ENCODE measurements at regions not wholly inside any gene's neighbourhood (a gene's known extent, or its start where the extent isn't known, plus 50 kb on each side); places are given as distances from the start of the nearest gene placed in this dataset.
"Not testable (repeated sequence)": the region's sequence is repeated elsewhere in the genome, so short reads cannot be mapped to it uniquely, and the experiment has no call there.

DNA sequence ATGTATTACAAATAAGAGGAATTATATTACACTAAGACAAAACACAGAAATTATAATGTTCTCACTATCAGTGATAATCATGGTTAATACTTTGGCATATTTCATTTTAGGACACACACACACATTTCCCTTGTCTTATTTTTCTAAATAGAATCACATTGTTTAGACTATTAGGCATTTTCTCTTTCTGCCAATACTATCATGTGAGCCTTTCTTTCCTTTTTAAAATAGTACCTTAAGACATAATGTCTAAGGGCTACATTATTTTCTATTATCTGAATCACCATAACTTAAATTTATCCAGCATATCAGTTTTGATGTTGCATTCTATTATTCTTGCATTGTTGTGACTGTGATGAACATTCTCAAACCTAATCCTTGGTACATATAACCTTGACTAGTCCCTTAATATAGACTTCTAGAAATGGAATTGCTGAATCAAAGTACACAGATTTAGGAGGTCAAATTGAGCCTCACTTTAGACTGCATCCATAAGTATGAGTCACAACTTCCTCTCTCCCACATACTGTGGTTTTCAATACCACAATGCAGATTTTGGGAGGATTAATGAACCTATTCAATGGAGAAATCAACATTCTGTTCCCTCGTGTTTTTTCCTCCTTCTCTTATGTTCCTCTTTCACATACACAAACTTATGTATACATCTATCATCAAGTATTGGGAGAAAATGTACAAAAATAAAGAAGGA, 212.6 kb downstream of the MOXD1 start:
- no peaks in the 10 kb centered on the region for H3K36me3 ChIP-seq
- peaks cover 3 to 56% (median 6%) of the 10 kb centered on the region in 3 donors for H3K4me1 ChIP-seq
- no peak for ATAC-seq
- WGBS, 2 donors (ENCODE audit: low coverage in 1 of 2): 17 to 44% methylated on average over 1 of the region's 1 CpG
- peak overlapping the region in 3 of 4 donors; percentile 14 to 34 (median 22) for H3K27ac ChIP-seq
- TF ChIP-seq POLR2A (IDR thresholded peaks at IDR 0.05): no peak
- TF ChIP-seq, protein P1, sequence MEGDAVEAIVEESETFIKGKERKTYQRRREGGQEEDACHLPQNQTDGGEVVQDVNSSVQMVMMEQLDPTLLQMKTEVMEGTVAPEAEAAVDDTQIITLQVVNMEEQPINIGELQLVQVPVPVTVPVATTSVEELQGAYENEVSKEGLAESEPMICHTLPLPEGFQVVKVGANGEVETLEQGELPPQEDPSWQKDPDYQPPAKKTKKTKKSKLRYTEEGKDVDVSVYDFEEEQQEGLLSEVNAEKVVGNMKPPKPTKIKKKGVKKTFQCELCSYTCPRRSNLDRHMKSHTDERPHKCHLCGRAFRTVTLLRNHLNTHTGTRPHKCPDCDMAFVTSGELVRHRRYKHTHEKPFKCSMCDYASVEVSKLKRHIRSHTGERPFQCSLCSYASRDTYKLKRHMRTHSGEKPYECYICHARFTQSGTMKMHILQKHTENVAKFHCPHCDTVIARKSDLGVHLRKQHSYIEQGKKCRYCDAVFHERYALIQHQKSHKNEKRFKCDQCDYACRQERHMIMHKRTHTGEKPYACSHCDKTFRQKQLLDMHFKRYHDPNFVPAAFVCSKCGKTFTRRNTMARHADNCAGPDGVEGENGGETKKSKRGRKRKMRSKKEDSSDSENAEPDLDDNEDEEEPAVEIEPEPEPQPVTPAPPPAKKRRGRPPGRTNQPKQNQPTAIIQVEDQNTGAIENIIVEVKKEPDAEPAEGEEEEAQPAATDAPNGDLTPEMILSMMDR (IDR thresholded peaks at IDR 0.05): no peak
- TF ChIP-seq POLR2AphosphoS5 (IDR thresholded peaks at IDR 0.05): no peak
- no peak for TF ChIP-seq EP300 (IDR thresholded peaks at IDR 0.05)
- no peak overlapping the region for H3K4me3 ChIP-seq
- H3K9me3 ChIP-seq: no peaks in the 10 kb centered on the region
- H3K27me3 ChIP-seq: no peaks in the 10 kb centered on the region

DNA sequence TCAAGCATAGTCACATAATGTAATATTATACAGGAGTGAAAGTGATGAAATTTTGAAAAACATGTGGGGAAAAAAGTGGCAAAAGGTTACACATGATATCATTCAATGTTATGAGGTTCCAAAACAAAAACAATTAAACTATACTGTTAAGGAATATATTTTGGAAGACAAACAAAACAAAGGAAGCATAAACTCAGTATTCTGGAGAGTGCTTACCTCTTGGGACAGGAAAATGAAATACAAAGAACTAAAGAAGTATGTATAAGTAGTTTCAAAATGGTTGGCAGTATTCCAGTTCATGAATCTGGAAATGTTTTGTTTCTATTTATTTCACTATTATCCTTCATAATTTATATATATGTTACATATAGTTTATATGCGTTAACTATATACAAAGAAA, 213.5 kb downstream of the MOXD1 start:
- no peak for ATAC-seq
- H3K4me1 ChIP-seq: peaks cover 3 to 47% (median 6%) of the 10 kb centered on the region in 3 donors
- TF ChIP-seq EP300 (IDR thresholded peaks at IDR 0.05) (no peak), POLR2A (IDR thresholded peaks at IDR 0.05) (no peak), POLR2AphosphoS5 (IDR thresholded peaks at IDR 0.05) (no peak)
- TF ChIP-seq, protein P1 (IDR thresholded peaks at IDR 0.05): no peak
- H3K9me3 ChIP-seq: no peaks in the 10 kb centered on the region
- no peak overlapping the region for H3K4me3 ChIP-seq
- H3K27me3 ChIP-seq: no peaks in the 10 kb centered on the region
- WGBS, 2 donors (ENCODE audit: low coverage in 1 of 2): 100% methylated on average over 1 of the region's 1 CpG
- no peak overlapping the region for H3K27ac ChIP-seq
- H3K36me3 ChIP-seq: no peaks in the 10 kb centered on the region

DNA sequence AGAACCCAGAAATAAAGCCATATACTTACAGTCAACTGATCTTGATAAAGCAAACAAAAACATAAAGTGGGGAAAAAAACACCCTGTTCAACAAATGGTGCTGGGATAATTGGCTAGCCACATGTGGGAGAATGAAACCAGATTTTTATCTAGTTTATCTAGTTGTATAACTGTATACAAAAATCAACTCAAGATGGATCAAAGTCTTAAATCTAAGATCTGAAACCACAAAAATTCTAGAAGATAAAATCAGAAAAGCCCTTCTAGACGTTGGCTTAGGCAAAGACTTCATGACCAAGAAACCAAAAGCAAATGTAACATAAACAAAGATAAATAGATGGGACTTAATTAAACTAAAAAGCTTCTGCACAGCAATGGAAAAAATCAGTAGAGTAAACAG, 216.3 kb downstream of the MOXD1 start:
- not testable (repeated sequence) for H3K27me3 ChIP-seq, ATAC-seq, H3K9me3 ChIP-seq, H3K4me3 ChIP-seq, H3K27ac ChIP-seq, H3K36me3 ChIP-seq
- WGBS, 2 donors (ENCODE audit: low coverage in 1 of 2): 33 to 40% methylated on average over 1 of the region's 1 CpG
- H3K4me1 ChIP-seq: peaks cover 0 to 22% (median 0%) of the 10 kb centered on the region in 3 donors

DNA sequence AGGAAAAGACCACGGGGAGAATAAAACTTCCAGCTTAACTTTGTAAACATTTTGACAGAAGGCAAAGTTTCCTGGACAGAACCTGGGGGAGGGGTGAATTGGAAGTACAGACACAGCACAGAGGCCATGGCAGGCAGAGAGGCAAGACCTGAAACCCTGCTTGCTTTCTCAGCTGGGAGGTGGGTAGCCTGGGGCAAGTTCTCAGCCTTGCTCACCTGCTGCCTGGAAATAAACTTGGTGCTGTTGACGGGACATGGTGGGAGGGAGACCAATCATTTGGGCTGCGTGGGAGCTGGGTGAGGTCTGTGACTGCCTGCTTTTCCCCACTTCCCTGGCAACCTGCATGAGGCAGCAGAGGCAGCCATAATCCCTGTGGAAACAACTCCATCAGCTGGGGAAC, 221.3 kb downstream of the MOXD1 start:
- 55 to 67% methylated on average over 1 to 2 of the region's 3 CpGs for WGBS, 2 donors (ENCODE audit: low coverage in 1 of 2)
- Histone ChIP-seq H3K9me3 (peaks cover 0 to 1% (median 0%) of the 10 kb centered on the region in 3 donors), H3K27ac (no peak overlapping the region), H3K4me1 (no peaks in the 10 kb centered on the region), H3K4me3 (no peak overlapping the region), H3K27me3 (no peaks in the 10 kb centered on the region), H3K36me3 (no peaks in the 10 kb centered on the region)
- TF ChIP-seq POLR2AphosphoS5 (IDR thresholded peaks at IDR 0.05) (no peak), EP300 (IDR thresholded peaks at IDR 0.05) (no peak), POLR2A (IDR thresholded peaks at IDR 0.05) (no peak)
- TF ChIP-seq, protein P1 (IDR thresholded peaks at IDR 0.05): no peak
- ATAC-seq: no peak

DNA sequence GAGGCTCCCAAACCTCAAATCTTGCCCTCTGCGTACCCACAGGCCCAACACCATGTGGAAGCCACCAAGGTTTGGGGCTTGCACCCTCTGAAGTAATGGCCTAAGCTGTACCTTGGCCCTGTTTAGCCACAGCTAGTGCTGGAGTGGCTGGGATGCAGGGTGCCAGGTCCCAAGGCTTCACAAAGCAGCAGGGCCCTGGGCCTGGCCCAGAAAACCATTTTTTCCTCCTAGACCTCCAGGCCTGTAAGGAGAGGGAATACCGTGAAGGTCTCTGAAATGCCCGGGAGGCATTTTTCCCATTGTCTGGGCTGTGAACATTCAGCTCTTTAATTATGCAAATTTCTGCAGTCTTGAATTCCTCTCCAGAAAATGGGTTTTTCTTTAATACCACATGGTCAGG, 223.7 kb upstream of the CCN2 start:
- no peak for ATAC-seq
- 100% methylated on average over 2 of the region's 3 CpGs for WGBS, 2 donors (ENCODE audit: low coverage in 1 of 2)
- H3K9me3 ChIP-seq: peaks cover 0 to 8% (median 0%) of the 10 kb centered on the region in 3 donors
- H3K27ac ChIP-seq: no peak overlapping the region
- H3K4me1 ChIP-seq: no peaks in the 10 kb centered on the region
- TF ChIP-seq POLR2AphosphoS5 (IDR thresholded peaks at IDR 0.05): no peak
- TF ChIP-seq, protein P1 (IDR thresholded peaks at IDR 0.05): no peak
- no peak for TF ChIP-seq POLR2A (IDR thresholded peaks at IDR 0.05)
- TF ChIP-seq EP300 (IDR thresholded peaks at IDR 0.05): no peak
- no peak overlapping the region for H3K4me3 ChIP-seq
- H3K27me3 ChIP-seq: no peaks in the 10 kb centered on the region
- H3K36me3 ChIP-seq: no peaks in the 10 kb centered on the region

All from gastroesophageal sphincter (tissue), 4 donors.